ENCODE measurements at regions not wholly inside any gene's neighbourhood (a gene's known extent, or its start where the extent isn't known, plus 50 kb on each side); places are given as distances from the start of the nearest gene placed in this dataset.

DNA sequence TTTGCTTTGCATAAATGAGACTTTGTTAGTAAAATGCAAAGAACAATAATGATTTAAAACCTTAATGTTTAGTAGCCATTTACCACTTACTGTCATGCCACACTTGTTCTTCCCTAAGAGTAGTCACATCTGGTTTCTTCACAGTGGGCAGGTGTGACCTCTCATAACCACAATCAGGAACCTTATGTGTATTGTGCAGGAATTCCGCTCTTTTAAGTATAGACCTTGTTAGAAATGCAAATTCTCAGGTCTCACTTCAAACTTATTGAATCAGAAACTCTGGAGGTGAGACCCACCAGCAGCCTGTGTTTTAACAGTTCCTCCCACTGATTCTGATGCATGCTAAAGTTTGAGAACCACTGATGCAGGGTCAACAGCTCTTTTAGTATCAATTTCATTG, 518.8 kb upstream of the MEX3C start:
- H3K4me3 ChIP-seq (replicated peaks in 1 of 2; ENCODE audit: low read depth in 1 of 2, low read length in 2 of 2), result no peak overlapping the region
- ChIA-PET RAD21 (ENCODE audit: low non-redundant PET in 1 of 2, low total read pairs in 2 of 2, uncharacterized antibody in 2 of 2, unreplicated experiment in 2 of 2) (no interaction called here), CTCF (no interaction called here), POLR2A (no interaction called here)
- no peak for ATAC-seq
- no TSS peak for BruUV-seq (replicated peaks)
- H2AFZ ChIP-seq (ENCODE audit: low read depth, low read length, poor library complexity, severe bottlenecking), result no peak overlapping the region
- no peaks in the 10 kb centered on the region for H3K27me3 ChIP-seq (ENCODE audit: insufficient read depth, low read length)
- intact Hi-C loops (cut with micrococcal nuclease), result no loop called here
- no peak overlapping the region for H3K4me2 ChIP-seq (ENCODE audit: low read length)
- TF ChIP-seq FOSL1 (IDR thresholded peaks at IDR 0.05; ENCODE audit: low read depth) (no peak), EZH2 (IDR thresholded peaks at IDR 0.05) (no peak), CEBPB (IDR thresholded peaks at IDR 0.05; ENCODE audit: low read depth) (no peak), SIN3A (IDR thresholded peaks at IDR 0.05; ENCODE audit: low read depth) (no peak), ZFX (IDR thresholded peaks at IDR 0.05) (no peak), JUND (IDR thresholded peaks at IDR 0.05) (no peak), ZNF274 (IDR thresholded peaks at IDR 0.05; ENCODE audit: low read depth, low read length) (no peak), ELF1 (IDR thresholded peaks at IDR 0.05; ENCODE audit: borderline replicate concordance, low read depth) (no peak), RAD21 (IDR thresholded peaks at IDR 0.05; ENCODE audit: low read depth) (no peak), SP1 (IDR thresholded peaks at IDR 0.05; ENCODE audit: low read depth) (no peak), EGR1 (IDR thresholded peaks at IDR 0.05; ENCODE audit: low read depth) (no peak), CBX3 (IDR thresholded peaks at IDR 0.05; ENCODE audit: low read depth) (no peak)
- TF ChIP-seq, protein P1, sequence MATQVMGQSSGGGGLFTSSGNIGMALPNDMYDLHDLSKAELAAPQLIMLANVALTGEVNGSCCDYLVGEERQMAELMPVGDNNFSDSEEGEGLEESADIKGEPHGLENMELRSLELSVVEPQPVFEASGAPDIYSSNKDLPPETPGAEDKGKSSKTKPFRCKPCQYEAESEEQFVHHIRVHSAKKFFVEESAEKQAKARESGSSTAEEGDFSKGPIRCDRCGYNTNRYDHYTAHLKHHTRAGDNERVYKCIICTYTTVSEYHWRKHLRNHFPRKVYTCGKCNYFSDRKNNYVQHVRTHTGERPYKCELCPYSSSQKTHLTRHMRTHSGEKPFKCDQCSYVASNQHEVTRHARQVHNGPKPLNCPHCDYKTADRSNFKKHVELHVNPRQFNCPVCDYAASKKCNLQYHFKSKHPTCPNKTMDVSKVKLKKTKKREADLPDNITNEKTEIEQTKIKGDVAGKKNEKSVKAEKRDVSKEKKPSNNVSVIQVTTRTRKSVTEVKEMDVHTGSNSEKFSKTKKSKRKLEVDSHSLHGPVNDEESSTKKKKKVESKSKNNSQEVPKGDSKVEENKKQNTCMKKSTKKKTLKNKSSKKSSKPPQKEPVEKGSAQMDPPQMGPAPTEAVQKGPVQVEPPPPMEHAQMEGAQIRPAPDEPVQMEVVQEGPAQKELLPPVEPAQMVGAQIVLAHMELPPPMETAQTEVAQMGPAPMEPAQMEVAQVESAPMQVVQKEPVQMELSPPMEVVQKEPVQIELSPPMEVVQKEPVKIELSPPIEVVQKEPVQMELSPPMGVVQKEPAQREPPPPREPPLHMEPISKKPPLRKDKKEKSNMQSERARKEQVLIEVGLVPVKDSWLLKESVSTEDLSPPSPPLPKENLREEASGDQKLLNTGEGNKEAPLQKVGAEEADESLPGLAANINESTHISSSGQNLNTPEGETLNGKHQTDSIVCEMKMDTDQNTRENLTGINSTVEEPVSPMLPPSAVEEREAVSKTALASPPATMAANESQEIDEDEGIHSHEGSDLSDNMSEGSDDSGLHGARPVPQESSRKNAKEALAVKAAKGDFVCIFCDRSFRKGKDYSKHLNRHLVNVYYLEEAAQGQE (IDR thresholded peaks at IDR 0.05; ENCODE audit: low read depth), result no peak
- TF ChIP-seq, protein P2, sequence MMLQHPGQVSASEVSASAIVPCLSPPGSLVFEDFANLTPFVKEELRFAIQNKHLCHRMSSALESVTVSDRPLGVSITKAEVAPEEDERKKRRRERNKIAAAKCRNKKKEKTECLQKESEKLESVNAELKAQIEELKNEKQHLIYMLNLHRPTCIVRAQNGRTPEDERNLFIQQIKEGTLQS (IDR thresholded peaks at IDR 0.05), result no peak
- TF ChIP-seq, protein P3, sequence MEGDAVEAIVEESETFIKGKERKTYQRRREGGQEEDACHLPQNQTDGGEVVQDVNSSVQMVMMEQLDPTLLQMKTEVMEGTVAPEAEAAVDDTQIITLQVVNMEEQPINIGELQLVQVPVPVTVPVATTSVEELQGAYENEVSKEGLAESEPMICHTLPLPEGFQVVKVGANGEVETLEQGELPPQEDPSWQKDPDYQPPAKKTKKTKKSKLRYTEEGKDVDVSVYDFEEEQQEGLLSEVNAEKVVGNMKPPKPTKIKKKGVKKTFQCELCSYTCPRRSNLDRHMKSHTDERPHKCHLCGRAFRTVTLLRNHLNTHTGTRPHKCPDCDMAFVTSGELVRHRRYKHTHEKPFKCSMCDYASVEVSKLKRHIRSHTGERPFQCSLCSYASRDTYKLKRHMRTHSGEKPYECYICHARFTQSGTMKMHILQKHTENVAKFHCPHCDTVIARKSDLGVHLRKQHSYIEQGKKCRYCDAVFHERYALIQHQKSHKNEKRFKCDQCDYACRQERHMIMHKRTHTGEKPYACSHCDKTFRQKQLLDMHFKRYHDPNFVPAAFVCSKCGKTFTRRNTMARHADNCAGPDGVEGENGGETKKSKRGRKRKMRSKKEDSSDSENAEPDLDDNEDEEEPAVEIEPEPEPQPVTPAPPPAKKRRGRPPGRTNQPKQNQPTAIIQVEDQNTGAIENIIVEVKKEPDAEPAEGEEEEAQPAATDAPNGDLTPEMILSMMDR (IDR thresholded peaks at IDR 0.05 in 2 of 3, conservative IDR thresholded peaks at IDR 0.05 in 1 of 3; ENCODE audit: borderline replicate concordance in 1 of 3, insufficient read depth in 1 of 3, low read depth in 2 of 3, low read length in 2 of 3), result no peak
- H3K79me2 ChIP-seq (ENCODE audit: insufficient read depth, low read length), result no peaks in the 10 kb centered on the region
- H3K9me3 ChIP-seq (ENCODE audit: control insufficient read depth in 1 of 2, insufficient read depth in 1 of 2, low read depth in 1 of 2, low read length in 2 of 2), result peaks cover 3 to 5% of the 10 kb centered on the region in 2 experiments; a peak in 2 of 4 replicates
- H3K27ac ChIP-seq (ENCODE audit: low read depth, low read length), result no peak overlapping the region
- H3K4me1 ChIP-seq (ENCODE audit: control insufficient read depth in 1 of 2, insufficient read depth in 2 of 2, low read length in 2 of 2), result no peaks in the 10 kb centered on the region
- no peak overlapping the region for H3K9ac ChIP-seq (ENCODE audit: low read length)
- H3K9me2 ChIP-seq (ENCODE audit: insufficient read depth), result no peaks in the 10 kb centered on the region
- DNase-seq (ENCODE audit: low read depth, low spot score), result no peak
- H3K36me3 ChIP-seq (ENCODE audit: control insufficient read depth in 1 of 2, insufficient read depth in 2 of 2, low read length in 2 of 2), result no peaks in the 10 kb centered on the region
- H4K20me1 ChIP-seq (ENCODE audit: insufficient read depth), result no peaks in the 10 kb centered on the region

Data from HCT116 (cell line).